Lower leg skin (tissue), 3 donors: ENCODE measurements at regions not wholly inside any gene's neighbourhood (a gene's known extent, or its start where the extent isn't known, plus 50 kb on each side); places are given as distances from the start of the nearest gene placed in this dataset.

Experiments used
- POLR2A ChIP-seq, 2 donors: fragments of 450-650 bp; IDR thresholded peaks; one replicate each; pipeline ENCODE4 v1.6.1; 2016 to 2017; ENCODE audit warnings: antibody characterized with exemption in 2 of 2, mild to moderate bottlenecking in 1 of 2, moderate library complexity in 1 of 2
- TF ChIP-seq, protein P1 (sequence below), 3 donors: fragments of 450-650 bp; IDR thresholded peaks; one replicate each; pipeline ENCODE4 v1.5.1; 2016; ENCODE audit warnings: antibody characterized with exemption in 3 of 3, mild to moderate bottlenecking in 3 of 3, moderate library complexity in 2 of 3

DNA sequence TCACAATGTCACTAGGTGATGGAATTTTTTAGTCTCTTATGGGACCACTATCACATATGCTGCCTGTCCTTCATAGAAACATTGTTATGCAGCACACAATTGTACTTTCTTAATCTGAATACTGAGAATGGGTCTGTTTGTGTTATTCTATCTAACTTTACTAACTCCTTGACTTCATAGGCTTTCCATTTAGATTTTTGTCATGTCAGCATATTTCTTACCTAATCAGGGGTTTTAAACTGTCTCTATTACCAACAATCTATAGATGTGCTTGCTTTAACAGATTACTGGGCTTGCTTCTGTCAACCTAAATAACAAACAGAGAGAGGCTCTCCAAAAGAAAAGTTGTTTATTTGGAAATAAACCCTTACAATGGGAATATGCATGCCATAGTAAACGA, 289.6 kb upstream of the ZNF804A start:
- TF ChIP-seq, protein P1, sequence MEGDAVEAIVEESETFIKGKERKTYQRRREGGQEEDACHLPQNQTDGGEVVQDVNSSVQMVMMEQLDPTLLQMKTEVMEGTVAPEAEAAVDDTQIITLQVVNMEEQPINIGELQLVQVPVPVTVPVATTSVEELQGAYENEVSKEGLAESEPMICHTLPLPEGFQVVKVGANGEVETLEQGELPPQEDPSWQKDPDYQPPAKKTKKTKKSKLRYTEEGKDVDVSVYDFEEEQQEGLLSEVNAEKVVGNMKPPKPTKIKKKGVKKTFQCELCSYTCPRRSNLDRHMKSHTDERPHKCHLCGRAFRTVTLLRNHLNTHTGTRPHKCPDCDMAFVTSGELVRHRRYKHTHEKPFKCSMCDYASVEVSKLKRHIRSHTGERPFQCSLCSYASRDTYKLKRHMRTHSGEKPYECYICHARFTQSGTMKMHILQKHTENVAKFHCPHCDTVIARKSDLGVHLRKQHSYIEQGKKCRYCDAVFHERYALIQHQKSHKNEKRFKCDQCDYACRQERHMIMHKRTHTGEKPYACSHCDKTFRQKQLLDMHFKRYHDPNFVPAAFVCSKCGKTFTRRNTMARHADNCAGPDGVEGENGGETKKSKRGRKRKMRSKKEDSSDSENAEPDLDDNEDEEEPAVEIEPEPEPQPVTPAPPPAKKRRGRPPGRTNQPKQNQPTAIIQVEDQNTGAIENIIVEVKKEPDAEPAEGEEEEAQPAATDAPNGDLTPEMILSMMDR (IDR thresholded peaks at IDR 0.05): no peak
- TF ChIP-seq POLR2A (IDR thresholded peaks at IDR 0.05): no peak
